Activated CD4-positive, CD25-positive, alpha-beta regulatory T cell treated with anti-CD3 and anti-CD28 coated beads, Interleukin-2, amount 50 U/mL, for 16 hours (primary cell): ENCODE measurements at regions not wholly inside any gene's neighbourhood (a gene's known extent, or its start where the extent isn't known, plus 50 kb on each side); places are given as distances from the start of the nearest gene placed in this dataset.
"Not testable (repeated sequence)": the region's sequence is repeated elsewhere in the genome, so short reads cannot be mapped to it uniquely, and the experiment has no call there.

ENCODE experiments used
- DNase-seq: peaks from one replicate; pipeline ENCODE4 v3.0.0-alpha.2; 2020; ENCODE audit warnings: low read depth, low spot score

DNA sequence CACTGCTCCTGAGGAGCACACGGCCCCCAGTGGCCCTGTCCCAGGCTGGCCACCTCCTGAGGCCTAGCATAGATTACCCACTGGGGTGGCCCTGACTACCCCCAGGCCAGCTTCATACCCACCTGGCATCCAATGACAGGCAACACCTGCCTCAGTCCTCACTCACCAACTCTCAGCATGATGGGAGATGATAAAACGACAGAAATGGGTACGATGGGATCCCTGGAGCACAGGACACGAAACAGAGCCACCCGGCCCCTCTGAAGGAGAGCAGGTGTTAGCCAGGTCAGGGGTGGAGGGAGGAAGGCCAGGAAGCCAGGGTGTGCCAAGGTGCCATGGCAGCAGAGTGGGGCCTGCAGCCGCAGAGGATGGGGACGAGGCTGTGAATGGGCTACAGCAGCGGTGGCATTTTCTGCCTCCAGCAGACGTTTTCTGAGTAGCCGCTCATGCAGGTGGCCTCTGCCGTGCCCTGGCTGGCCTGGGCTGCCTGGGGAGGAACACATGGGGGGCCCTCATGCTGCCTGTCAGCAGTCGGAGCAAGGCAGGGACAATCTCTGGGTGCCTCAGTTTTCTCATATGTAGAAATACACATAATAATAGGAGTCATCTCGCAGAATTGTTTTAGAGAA, 50.2 kb upstream of the FGF3 start:
- DNase-seq, result no peak

DNA sequence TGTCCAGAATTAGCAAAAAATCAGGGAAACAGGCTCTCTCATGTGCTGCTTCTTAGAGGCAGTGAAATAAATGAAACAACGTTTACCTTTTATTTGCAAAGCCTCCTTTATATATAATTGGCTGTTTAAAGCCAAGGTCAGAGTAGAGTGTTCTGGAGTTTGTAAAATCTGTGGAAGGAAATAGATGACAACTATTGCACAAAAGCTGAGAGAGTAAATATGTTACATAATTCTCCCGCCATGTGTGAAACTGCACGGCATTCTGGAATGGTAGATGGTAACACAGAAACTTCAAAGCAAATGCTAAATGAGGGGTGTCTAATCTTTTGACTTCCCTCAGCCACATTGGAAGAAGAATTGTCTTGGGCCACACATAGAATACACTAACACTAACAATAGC, 51.5 kb upstream of the FGF3 start:
- no peak for DNase-seq

DNA sequence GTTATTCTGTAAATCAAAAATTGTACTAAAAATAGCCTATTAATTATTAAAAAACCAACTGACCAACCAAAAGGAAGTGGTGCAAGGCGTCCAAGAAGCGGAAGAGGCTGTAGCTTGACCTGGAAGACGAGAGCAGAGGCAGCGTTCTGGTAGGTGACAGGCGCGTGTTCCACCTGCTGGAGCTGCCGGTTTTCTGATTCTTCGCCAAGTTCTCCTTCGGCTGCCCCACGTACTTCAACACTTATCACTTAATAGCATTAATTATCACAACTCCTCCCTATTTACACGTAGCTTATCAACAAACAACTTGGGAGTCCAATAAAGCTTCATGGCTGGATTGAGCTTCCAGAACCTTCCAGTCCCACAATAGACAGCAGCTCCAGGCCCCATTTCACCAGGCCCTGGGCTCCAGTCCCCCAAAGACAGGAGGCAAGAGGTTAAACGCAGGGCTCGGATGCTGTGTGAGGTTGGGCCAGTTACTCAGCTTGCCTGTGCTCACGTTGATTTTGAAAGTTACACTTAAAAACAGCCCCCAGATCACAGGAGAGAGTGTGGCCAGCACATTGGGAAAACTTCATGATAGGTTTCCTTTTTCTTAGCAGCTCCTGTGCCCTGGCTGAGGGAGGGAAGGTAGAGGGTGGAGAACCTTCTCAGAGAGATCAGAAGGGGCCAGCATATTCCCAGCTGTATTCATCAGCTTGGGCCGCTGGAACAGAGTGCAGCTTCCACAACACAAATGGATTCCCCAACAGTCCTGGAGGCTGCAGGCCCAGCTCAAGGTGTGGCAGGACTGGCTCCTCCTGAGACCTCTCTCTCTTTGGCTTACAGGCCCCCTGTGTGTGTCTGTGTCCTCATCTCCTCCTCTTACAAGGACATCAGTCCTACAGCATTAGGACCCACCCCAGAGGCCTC, 54.2 kb upstream of the FGF3 start:
- no peak for DNase-seq

DNA sequence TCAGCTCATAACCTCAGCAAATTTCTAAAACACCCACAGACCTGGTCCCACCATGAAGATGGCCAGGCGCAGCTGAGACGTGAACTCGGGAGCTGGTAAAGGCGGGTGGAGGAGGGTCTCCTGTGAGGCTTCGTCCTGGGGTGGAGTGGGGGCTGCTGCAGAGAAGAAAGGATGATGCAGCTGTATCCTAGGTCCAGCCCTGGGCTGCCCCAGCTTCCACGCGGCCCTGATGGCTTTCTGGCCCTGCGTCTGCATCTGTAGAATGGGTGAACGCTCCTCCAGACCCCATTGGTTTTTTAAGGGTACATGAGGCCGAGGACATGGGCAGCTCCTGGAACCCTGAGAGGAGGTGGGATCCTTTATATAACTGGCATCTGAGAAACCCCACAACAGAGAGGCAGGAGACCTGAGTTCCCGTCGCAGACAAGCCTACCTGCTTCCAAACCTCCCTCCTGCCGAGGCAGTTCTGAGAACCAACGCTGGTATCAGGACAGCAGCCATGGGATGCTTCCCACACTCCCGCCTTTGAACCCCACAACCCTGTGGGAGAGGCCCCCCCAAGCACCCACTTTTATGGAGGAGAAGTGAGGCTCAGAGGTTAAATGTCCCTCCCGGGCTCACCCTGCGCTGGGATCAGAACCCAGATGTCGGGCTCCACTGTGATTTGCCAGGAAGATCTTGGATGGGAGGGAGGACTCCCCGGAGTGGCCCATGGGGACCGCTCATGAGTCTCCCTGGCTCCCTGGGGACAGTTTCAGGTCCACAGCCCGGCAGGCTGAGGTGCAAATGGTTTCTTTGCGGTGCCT, 55.2 kb upstream of the FGF3 start:
- DNase-seq, result no peak

DNA sequence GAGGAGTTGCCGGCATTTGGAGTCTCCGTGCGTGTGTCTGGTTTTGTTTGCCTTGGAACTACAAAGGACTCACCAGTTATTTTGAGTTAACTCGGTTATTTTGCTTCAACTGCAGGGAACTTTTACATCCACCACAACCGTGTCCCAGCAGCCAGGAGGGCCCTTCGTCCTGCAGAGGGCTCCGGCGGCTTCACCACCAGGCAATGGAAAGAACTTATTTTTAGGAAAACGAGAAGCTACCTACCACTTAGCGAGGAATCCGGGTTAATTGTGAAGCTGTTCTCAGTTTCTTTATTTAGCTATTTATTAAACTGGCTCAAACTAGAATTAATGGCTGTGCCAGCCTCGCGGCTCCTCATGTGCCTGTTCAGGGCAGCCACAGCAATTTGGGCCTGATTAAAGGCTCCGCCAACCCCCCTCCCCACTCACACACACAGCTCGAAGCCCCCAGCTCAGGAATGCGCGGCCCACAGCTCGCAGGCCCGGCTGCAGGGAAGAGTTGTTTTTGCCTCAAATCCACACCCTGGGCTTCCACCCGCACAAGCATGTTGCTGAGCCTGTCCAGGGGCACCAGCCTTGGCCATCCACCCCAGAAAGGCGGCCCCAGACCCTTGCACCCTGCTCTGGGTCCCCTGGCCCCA, 55.9 kb upstream of the FGF3 start:
- no peak for DNase-seq

DNA sequence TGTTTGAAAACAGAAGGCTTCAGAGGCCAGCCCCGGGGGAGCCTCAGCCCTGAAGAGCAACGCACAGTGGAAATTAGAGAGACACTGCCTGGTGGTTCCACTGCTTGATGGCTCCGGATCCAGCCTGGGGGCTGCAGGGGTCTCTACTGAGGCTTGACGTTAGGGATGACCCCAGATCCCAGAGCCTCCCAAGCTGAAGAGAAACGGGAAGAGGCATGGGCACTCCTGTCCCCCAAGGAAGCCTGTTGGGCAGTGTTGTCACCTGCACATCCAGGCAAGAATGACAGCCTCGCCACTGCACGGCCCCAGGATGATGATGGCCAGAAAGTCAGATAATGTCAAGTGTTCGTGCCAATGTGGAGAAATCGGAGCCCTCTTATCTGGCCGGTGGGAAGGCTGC, 56.8 kb upstream of the FGF3 start:
- DNase-seq, result no peak

DNA sequence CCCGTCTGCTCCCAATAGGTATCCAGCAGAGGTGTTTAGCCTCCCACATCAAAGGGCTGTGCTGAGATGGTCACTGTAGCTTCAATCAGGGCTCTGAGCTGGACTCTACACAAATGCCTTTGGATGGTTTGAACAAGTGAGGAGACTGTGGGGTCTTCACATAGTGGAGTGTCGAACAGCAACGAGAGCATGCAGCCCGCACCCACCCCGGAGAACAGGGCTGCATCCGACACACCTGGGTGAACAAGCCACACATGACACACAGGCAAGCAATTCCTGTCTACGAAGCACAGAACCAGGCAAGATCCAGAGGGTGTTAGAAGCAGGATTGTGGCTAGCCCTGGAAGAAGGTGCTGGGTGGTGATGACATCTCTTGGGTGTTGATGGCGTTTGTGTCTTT, 58.0 kb upstream of the FGF3 start:
- DNase-seq, result no peak

DNA sequence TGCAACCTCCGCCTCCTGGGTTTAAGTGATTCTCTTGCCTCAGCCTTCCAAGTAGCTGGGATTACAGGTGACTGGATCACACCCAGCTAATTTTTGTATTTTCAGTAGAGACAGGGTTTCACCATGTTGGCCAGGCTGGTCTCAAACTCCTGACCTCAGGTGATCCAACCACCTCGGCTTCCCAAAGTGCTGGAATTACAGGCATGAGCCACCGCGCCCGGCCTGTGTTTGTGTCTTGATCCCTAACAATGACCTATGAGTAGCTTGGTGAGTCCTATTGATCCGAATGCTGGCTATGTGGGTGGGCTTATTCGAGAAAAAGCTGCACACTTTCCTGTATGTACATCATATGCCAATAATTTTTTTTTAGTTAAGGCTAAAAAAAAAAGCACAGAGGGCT, 58.5 kb upstream of the FGF3 start:
- DNase-seq, result not testable (repeated sequence)

DNA sequence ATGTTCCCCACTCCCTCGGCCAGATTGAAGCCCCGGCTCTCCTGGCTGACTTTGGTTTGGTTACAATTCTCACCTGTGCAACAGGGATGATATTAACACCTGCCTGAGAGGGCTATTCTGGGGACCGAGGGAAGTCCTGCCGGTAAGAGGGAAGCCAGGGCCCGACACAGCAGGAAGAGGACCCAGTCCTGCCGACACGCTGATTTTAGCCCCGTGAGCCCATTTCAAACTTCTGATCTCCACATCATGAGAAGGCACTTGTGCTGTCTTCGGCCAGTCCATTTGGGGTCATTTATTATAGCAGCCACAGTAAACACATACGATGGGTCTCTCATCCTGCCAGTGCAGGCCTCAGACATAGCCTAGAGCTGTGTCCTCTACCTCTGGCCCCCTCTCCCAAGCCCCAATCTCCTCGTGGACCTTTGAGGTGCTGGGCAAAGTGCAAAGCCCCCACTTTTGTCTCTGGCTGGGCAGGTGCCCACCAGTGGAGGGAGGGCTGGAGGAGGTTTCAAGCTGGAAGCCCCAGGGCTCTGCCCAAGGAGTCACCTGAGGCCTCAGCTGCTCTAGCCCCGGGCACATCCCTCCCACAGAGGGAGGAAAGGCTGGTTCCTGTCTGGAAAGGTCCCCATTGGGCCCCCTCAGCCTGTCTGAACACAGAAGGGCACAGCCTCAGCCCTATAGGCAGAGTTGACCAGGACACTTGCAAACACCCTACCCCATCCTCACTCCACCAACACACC, 59.1 kb upstream of the FGF3 start:
- no peak for DNase-seq

DNA sequence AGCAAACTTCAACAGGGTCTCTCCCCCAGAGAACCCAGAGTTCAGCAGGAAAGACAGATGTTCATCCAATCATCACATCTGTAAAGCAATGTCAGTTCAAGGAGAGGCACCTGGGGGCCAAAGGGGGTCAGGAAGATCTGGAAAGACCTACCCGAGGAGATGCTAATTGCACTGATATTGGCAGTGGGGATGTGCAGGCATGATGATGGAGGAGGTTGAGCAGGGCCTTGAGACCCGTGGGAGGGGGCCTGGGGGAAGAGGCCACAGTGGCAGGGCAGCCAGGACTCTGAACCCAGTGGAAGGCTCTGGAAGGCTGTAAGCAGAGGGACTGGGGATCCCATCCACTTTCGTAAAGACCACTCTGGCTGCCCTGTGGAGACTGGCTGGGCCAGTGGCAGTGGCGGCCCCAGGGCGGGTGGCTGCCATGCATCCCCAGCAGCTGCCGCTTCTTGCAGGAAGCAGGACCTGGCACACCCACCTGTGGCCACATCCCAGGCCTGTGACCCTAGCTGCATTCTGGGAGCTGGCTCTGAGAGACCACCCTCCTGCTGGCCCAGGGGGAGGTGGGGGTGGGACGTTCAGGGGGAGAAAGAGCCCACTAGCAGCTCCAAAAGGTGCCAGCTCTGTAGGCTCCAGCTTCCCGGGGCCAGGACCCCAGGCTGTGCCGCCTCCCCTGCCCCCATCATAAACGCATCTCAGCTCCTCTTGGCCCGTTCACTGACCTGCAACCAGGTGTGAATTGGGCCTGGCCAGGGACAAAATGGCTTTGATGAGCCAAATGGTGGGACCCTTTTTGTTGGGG, 59.9 kb upstream of the FGF3 start:
- no peak for DNase-seq

DNA sequence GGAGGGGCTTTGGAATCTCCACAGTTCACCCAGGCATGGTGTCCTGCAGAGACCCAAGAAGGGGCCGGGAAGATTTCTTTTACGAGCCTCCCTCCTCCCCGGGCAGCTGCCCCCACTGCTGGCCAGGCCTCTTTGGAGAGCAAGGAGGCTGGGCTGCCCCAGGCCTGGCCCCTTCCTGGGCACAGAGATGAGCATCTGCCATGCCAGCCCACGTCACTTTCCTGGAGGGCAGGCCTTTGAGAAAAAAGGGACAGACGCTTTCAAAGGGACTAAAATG, 60.5 kb upstream of the FGF3 start:
- no peak for DNase-seq

DNA sequence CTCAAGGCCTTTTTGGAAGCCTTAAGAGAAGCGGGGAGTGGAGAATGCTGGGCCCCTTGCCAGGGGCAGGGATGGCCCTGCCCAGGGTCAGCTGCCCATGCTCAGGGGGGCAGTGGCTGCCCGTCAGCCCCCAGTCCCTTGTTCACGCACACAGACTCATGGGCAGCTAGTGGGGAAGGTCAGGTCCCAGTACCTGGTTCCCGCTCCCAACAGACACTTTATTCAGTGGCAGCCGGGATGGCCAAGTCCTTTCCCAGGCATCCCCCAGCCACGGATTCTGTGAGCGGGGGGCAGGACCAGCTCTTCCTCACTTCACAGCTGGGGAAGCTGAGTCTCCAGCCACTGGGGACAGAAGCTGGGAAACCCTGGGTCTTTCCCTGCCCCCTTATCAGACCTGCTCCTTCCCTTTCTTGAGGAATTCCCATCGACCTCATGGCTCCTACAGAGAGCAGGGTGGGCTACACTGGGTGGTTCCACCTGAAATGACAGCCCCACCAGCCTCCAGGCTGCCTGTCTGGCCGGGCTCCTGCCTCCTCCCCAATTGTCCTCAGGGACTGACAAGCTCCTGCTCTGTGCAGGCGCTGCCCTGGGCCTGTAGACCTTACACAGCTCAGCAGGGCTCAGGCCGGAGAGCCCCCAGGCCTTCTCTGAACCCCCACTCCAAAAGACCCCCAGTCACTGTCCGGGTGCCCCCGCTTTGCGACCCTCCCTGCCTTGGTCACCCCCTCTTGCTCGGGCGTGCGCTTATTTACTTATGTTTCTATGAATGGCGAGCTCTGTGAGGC, 61.0 kb upstream of the FGF3 start:
- DNase-seq, result no peak

DNA sequence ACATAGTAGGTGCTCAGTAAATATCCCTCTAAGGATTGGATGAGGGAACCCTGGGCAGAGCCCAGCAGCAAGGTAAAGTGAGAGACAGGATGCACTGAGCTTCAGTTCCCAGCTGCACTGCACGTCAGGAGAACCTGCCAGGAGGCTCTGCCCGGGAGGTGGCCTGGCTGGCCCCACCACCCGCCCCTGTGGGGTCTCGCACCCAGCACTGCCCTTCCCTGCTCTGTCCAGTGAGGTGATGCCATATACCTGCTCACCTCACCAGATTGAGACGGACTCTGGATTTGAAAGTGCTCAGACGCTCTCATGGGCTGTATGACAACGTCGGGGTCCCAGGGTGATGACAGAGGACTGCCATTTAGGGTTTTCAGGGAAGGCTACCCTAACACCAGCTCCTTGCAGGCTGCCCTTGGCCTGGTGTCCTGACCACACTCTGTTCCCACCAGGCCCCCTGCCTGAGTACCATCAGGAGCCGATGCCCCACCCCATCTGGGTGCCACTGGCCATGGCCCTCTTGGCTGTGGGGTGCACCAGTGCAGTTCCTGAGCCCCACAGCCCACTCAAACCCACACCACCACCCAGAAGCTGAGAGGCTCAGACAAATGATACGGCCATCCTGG, 61.7 kb upstream of the FGF3 start:
- DNase-seq, result no peak

DNA sequence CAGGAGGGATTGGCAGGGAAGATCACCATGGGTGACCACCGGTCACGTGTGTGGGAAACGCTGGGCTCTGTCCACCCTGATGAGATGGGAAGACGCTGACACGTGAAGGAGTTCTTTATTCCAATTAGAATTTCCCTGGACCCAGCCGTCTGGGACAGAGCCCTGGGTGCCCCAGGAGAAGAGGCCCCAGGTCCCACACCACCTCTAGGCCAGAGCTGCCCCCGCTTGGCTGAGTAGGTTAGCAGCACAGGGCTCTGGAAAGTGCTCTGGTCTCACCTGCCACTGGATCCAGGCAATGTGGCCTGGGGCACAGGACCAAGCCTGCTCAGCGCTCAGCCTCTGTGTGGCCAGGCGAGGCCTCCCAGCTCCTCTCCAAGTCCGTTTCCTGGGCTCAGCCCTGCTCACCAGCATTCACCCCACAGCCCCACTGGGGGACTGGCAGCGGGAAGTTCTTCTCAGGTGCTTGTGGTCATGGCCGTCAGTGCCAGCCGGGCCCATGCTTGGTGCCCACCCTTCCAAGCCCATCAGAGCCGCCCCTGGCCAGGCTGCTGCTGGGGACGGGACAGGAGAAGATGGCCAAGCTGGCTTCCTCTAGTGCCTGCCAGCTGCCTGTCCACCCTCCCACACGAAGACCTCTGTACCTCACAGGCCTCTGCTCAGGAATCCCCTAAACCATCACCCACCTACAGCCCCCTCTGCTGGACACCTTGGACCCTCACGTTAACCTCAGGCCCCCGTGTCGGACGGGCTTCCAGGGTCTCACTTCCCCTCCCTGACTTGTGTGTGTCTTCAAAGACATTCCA, 62.5 kb upstream of the FGF3 start:
- no peak for DNase-seq

DNA sequence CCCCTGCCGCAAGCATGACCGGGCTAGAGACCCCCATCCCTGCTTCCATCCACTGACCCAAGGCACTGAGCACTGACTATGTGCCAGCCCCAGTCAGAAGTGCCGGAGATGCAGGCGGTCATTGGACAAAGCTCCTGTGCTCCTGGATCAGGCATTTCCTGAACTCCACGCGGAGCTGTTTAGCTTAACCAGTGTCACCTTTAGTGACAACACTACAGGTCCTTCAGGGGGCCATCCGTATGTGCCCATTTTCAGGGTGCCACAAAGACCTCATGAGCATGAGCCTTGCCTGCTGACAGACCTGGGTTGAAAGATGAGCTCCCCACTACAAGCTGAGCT, 63.0 kb upstream of the FGF3 start:
- DNase-seq, result no peak

DNA sequence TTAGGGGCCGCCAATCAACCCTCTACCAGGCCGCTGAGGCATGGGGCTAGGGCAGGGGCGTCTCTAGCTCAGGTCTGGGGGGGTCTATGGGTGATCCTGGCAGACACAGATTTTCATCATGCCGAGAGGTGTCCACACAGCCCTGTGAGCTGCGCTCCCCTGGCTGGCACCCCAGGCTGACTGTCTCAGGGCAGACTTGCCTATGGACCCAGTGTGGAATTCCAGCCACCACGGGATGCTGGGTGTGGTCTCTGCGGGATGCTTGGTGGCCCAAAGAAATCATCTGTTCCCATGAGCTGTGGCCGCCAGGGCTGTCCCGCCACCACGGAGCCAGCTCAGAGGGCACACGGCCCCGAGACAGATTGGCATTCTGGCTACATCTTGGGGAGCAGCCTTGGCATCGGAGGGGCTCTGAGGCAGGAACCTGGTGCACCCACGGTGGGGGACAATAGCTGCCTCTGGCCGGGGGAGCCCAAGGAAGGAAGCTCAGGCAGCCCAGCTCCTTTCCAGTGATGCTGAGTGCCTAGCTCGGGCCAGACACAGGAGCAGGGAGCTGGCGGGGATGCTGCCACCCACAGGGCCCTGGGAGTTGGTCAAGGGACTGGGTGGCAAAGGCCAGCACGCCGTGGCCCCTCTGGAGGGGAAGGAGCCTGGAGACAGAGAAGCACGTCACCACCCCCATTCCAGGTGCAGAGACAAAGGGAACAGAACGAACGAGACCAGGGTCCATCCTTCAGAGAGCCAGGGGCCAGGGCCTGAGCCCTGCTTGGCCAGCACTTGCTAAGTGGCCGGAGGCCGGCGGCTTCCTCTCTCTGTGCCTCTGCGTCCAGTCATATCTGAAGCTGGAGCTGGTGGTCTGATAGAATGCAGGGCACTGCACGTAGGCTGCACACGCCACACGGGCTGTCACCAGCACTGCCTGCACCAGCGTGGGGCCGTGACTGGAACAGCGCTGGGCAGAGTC, 64.4 kb upstream of the FGF3 start:
- DNase-seq, result no peak

DNA sequence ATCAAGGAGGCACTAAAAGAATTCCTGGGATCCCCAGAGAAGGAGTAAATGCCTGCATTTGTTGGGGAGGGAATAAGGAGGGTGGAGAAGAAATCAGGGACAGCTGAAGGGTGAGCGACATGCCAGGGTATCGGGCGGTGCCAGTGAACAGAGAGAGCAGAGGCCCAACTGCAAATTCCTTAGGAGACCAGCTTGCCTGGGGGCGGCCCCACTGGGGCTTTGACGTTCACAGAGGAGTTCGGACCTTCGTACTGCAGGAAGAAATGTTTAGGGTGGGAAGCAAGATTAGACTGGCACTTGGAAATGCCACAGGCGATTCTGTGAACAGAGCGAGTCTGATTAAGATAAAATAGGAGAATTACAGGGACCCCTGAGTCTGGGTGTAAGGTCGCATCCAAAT, 65.1 kb upstream of the FGF3 start:
- DNase-seq, result no peak

DNA sequence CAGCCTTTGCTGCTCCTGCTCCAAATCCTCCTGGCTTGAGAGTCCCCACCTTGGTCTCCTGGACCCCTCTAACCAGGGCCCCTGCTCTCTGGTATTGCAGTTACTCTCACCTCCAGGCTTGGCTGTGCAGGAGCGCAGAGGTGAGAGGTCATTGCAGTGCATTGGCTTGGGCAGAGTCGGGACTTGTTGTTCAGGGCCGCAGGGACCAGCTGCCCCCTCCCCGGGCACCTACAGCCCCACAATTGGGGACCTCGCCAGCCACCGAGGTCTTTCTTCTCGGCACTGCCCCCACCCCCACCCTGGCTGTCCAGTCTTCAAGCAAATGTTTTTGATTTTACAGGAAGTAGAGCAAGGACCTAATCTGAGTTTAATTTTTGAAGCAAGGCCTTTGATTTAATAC, 65.5 kb upstream of the FGF3 start:
- no peak for DNase-seq
